ENCODE measurements at regions not wholly inside any gene's neighbourhood (a gene's known extent, or its start where the extent isn't known, plus 50 kb on each side); places are given as distances from the start of the nearest gene placed in this dataset.

GRCh38 chr14:98037831-98038230, 1234.2 kb downstream of the BCL11B start:
- intact Hi-C loops (cut with micrococcal nuclease; ENCODE audit: unreplicated experiment): no loop called here
- no peak overlapping the region for H3K4me2 ChIP-seq (ENCODE audit: low read depth, low read length)
- no TSS peak for BruUV-seq (replicated peaks)
- FAIRE-seq (no peak), ATAC-seq (no peak), DNase-seq (ENCODE audit: low spot score) (no peak)
- no peaks in the 10 kb centered on the region for H3K27me3 ChIP-seq (ENCODE audit: control insufficient read depth in 1 of 2, insufficient read depth in 2 of 2, low read length in 2 of 2)
- H2AFZ ChIP-seq (ENCODE audit: low read length): no peak overlapping the region
- in situ Hi-C loops (cut with HindIII; ENCODE audit: extremely low pct_ligation_motif_present, low pct_unique_long_range_greater_than_20kb): no loop called here
- H3K79me2 ChIP-seq (ENCODE audit: insufficient read depth, low read length): no peaks in the 10 kb centered on the region
- H3K4me3 ChIP-seq (replicated peaks in 1 of 3; ENCODE audit: insufficient read depth in 1 of 3, low read depth in 2 of 3, low read length in 3 of 3): no peak overlapping the region
- H3K36me3 ChIP-seq (replicated peaks in 1 of 2; ENCODE audit: control insufficient read depth in 1 of 2, insufficient read depth in 2 of 2, low read length in 2 of 2): no peaks in the 10 kb centered on the region
- whole genome bisulfite sequencing (ENCODE audit: low lambda C conversion rate): 5% methylated on average over 7 of the region's 7 CpGs
- no peak for TF ChIP-seq ELF4 (CRISPR knock-in tag; IDR thresholded peaks at IDR 0.05; ENCODE audit: borderline replicate concordance)
- TF ChIP-seq HIVEP1 (CRISPR knock-in tag; IDR thresholded peaks at IDR 0.05): no peak
- TF ChIP-seq GPN1 (CRISPR knock-in tag; IDR thresholded peaks at IDR 0.05; ENCODE audit: borderline replicate concordance): no peak
- TF ChIP-seq PPARG (CRISPR knock-in tag; conservative IDR thresholded peaks at IDR 0.05): no peak
- no peak for TF ChIP-seq TRIM24 (CRISPR knock-in tag; IDR thresholded peaks at IDR 0.05)
- TF ChIP-seq ZBTB3 (CRISPR knock-in tag; IDR thresholded peaks at IDR 0.05; ENCODE audit: borderline replicate concordance, low read depth): no peak
- TF ChIP-seq CEBPB (IDR thresholded peaks at IDR 0.05; ENCODE audit: borderline replicate concordance, low read depth, low read length): no peak
- TF ChIP-seq ZNF30 (CRISPR knock-in tag; IDR thresholded peaks at IDR 0.05): no peak
- TF ChIP-seq ZNF496 (CRISPR knock-in tag; IDR thresholded peaks at IDR 0.05; ENCODE audit: insufficient replicate concordance): no peak
- TF ChIP-seq KDM1A (CRISPR knock-in tag; IDR thresholded peaks at IDR 0.05): no peak
- TF ChIP-seq IRF2 (CRISPR knock-in tag; IDR thresholded peaks at IDR 0.05): no peak
- H4K20me1 ChIP-seq (ENCODE audit: insufficient read depth, low read length): no peaks in the 10 kb centered on the region
- CTCF ChIA-PET (ENCODE audit: low intra/inter-chr PET ratio, low total read pairs): no interaction called here
- no peaks in the 10 kb centered on the region for H3K4me1 ChIP-seq (ENCODE audit: insufficient read depth, low read length)
- peaks cover 80% of the 10 kb centered on the region for H3K9me3 ChIP-seq (ENCODE audit: low read length)
- POLR2A ChIA-PET: no interaction called here
- no peak overlapping the region for H3K9ac ChIP-seq (ENCODE audit: insufficient read depth, low read depth, low read length)
- no peak overlapping the region for H3K27ac ChIP-seq (ENCODE audit: extremely low read length, insufficient read depth, low read length)

DNA sequence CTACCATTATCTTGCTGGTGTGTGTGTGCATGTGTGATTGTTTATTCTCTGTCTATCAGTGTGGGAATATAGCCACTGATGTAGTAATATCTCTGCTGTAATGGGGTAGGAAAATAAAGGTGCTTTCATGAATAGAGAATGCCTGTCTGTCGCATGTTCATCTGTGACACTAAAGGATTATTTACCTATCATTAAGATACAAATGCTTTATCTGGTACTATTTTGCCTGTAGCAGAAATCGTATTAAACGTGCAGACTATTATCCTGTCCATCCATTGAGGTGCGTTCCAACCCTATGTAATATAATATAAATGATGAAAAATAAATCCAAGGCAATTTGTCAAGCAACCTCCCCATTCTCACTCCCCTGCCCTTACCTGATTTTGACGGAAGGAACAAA, 1215.1 kb downstream of the BCL11B start:
- ChIA-PET CTCF (ENCODE audit: low intra/inter-chr PET ratio, low total read pairs) (no interaction called here), POLR2A (no interaction called here)
- peaks cover 71% of the 10 kb centered on the region for H3K9me3 ChIP-seq (ENCODE audit: low read length)
- in situ Hi-C loops (cut with HindIII; ENCODE audit: extremely low pct_ligation_motif_present, low pct_unique_long_range_greater_than_20kb): no loop called here
- H3K79me2 ChIP-seq (ENCODE audit: insufficient read depth, low read length): no peaks in the 10 kb centered on the region
- DNase-seq (ENCODE audit: low spot score): no peak
- WGBS (ENCODE audit: low lambda C conversion rate): 2% methylated on average over 5 of the region's 5 CpGs
- no peak overlapping the region for H3K4me2 ChIP-seq (ENCODE audit: low read depth, low read length)
- intact Hi-C loops (cut with micrococcal nuclease; ENCODE audit: unreplicated experiment): no loop called here
- H3K4me3 ChIP-seq (replicated peaks in 1 of 3; ENCODE audit: insufficient read depth in 1 of 3, low read depth in 2 of 3, low read length in 3 of 3): no peak overlapping the region
- FAIRE-seq: no peak
- H3K27me3 ChIP-seq (ENCODE audit: control insufficient read depth in 1 of 2, insufficient read depth in 2 of 2, low read length in 2 of 2): no peaks in the 10 kb centered on the region
- no peak overlapping the region for H2AFZ ChIP-seq (ENCODE audit: low read length)
- no peak for ATAC-seq
- no peak overlapping the region for H3K27ac ChIP-seq (ENCODE audit: extremely low read length, insufficient read depth, low read length)
- H3K4me1 ChIP-seq (ENCODE audit: insufficient read depth, low read length): no peaks in the 10 kb centered on the region
- no peak overlapping the region for H3K9ac ChIP-seq (ENCODE audit: insufficient read depth, low read depth, low read length)
- H4K20me1 ChIP-seq (ENCODE audit: insufficient read depth, low read length): no peaks in the 10 kb centered on the region
- BruUV-seq (replicated peaks): no TSS peak
- H3K36me3 ChIP-seq (replicated peaks in 1 of 2; ENCODE audit: control insufficient read depth in 1 of 2, insufficient read depth in 2 of 2, low read length in 2 of 2): no peaks in the 10 kb centered on the region
- TF ChIP-seq FOXK2 (IDR thresholded peaks at IDR 0.05): no peak
- no peak for TF ChIP-seq FOSL2 (CRISPR knock-in tag; IDR thresholded peaks at IDR 0.05)
- TF ChIP-seq ZBTB33 (CRISPR knock-in tag; IDR thresholded peaks at IDR 0.05): no peak
- TF ChIP-seq ZNF501 (CRISPR knock-in tag; IDR thresholded peaks at IDR 0.05): no peak
- TF ChIP-seq, protein P1, sequence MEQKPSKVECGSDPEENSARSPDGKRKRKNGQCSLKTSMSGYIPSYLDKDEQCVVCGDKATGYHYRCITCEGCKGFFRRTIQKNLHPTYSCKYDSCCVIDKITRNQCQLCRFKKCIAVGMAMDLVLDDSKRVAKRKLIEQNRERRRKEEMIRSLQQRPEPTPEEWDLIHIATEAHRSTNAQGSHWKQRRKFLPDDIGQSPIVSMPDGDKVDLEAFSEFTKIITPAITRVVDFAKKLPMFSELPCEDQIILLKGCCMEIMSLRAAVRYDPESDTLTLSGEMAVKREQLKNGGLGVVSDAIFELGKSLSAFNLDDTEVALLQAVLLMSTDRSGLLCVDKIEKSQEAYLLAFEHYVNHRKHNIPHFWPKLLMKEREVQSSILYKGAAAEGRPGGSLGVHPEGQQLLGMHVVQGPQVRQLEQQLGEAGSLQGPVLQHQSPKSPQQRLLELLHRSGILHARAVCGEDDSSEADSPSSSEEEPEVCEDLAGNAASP (CRISPR knock-in tag; IDR thresholded peaks at IDR 0.05; ENCODE audit: borderline replicate concordance): no peak

All from HepG2 (cell line).